ENCODE measurements at regions not wholly inside any gene's neighbourhood (a gene's known extent, or its start where the extent isn't known, plus 50 kb on each side); places are given as distances from the start of the nearest gene placed in this dataset.

DNA sequence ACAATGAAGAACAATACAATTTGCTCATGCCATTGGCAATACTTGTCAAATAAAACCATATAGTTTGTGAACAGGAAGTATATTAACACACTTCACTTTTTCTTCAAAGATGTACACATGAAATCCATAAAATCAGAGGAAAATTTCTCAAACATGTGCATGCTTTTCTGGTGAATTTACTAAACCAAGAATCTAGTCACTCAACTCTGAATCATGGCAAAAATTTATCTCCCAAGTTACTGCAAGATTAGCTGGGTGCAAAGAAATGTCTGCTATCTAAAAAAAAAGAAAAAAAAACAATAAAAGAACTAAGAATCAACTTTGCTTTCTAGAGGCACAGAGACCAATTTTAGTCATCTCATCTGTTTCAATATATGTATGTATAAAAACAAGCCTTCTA, 419.2 kb downstream of the NR4A2 start:
- no peak for TF ChIP-seq TARDBP (IDR thresholded peaks at IDR 0.05)
- TF ChIP-seq, protein P1, sequence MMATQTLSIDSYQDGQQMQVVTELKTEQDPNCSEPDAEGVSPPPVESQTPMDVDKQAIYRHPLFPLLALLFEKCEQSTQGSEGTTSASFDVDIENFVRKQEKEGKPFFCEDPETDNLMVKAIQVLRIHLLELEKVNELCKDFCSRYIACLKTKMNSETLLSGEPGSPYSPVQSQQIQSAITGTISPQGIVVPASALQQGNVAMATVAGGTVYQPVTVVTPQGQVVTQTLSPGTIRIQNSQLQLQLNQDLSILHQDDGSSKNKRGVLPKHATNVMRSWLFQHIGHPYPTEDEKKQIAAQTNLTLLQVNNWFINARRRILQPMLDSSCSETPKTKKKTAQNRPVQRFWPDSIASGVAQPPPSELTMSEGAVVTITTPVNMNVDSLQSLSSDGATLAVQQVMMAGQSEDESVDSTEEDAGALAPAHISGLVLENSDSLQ (IDR thresholded peaks at IDR 0.05): no peak
- TF ChIP-seq ZNF384 (IDR thresholded peaks at IDR 0.05): no peak
- TF ChIP-seq SP1 (IDR thresholded peaks at IDR 0.05): no peak
- no peak for TF ChIP-seq FOXM1 (IDR thresholded peaks at IDR 0.05; ENCODE audit: borderline replicate concordance)
- no peak for TF ChIP-seq SUZ12 (IDR thresholded peaks at IDR 0.05)
- TF ChIP-seq ELF4 (IDR thresholded peaks at IDR 0.05): no peak
- TF ChIP-seq HDGF (IDR thresholded peaks at IDR 0.05; ENCODE audit: borderline replicate concordance): no peak
- TF ChIP-seq NFRKB (IDR thresholded peaks at IDR 0.05): no peak
- no peak for TF ChIP-seq BHLHE40 (IDR thresholded peaks at IDR 0.05; ENCODE audit: borderline replicate concordance)
- no peak for TF ChIP-seq FOXA1 (IDR thresholded peaks at IDR 0.05)
- no peak for TF ChIP-seq ARNT (IDR thresholded peaks at IDR 0.05)
- no peak for TF ChIP-seq CTBP1 (IDR thresholded peaks at IDR 0.05; ENCODE audit: borderline replicate concordance)
- TF ChIP-seq FOXK2 (IDR thresholded peaks at IDR 0.05): no peak
